Activated CD8-positive, alpha-beta memory T cell treated with anti-CD3 and anti-CD28 coated beads for 36 hours (primary cell): ENCODE measurements at regions not wholly inside any gene's neighbourhood (a gene's known extent, or its start where the extent isn't known, plus 50 kb on each side); places are given as distances from the start of the nearest gene placed in this dataset.
"Not testable (repeated sequence)": the region's sequence is repeated elsewhere in the genome, so short reads cannot be mapped to it uniquely, and the experiment has no call there.

Experiments used
- CTCF ChIA-PET: fragments of 350-600 bp; sonication (Branson Sonifier 250); formaldehyde crosslinking; loops from one replicate; lab custom pipeline; 2021; ENCODE audit warnings: antibody characterized with exemption; lab: Charles Lee
- POLR2A ChIA-PET: fragments of 350-600 bp; sonication (Branson Sonifier 250); formaldehyde crosslinking; loops from one replicate; lab custom pipeline; 2021; ENCODE audit warnings: antibody characterized with exemption; lab: Charles Lee

DNA sequence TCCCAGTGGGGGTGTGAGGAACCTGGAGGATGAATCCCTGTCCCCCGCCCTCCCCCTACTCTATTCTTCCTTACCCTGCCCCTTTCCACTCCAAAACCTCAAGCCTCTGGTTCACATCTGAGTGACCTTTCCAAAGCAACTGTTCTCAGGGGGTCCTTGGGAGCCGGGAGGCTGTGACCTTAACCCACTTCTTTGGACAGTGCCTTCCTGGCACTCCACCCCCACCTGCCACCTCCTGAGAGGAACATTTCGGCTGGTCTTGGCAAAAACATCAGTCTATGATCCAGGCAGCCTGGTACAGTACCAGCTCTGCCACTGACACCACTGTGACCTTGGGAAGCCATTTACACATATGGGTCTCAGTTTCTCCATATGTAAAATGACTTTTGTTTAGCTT is 121.7 kb downstream of the MRPL14 start:
- POLR2A ChIA-PET, result no interaction called here
- CTCF ChIA-PET, result interaction anchor here (0.6 kb wide), 2 partner anchors 97 to 236 kb away, joined by 3 read pairs; partner anchors contain the start of gene VEGFA

GRCh38 chr6:44004625-44005506 is 122.4 kb downstream of the MRPL14 start:
- CTCF ChIA-PET, result interaction anchor here (0.6 to 3.1 kb wide), 3 partner anchors 98 to 235 kb away, joined by 3 to 11 read pairs (median 3); partner anchors contain the start of gene VEGFA

GRCh38 chr6:44004136-44004535 is 123.1 kb downstream of the MRPL14 start:
- CTCF ChIA-PET, result interaction anchor here (3.1 kb wide), 1 partner anchor 234 kb away, joined by 11 read pairs; the partner anchor contains the start of gene VEGFA
- POLR2A ChIA-PET, result interaction anchor here (1.0 kb wide), 1 partner anchor 234 kb away, joined by 5 read pairs; the partner anchor contains the start of gene VEGFA

More at GRCh38 chr6:44004625-44005506, 122.4 kb downstream of the MRPL14 start:
- POLR2A ChIA-PET, result interaction anchor here (1.0 kb wide), 1 partner anchor 235 kb away, joined by 5 read pairs; the partner anchor contains the start of gene VEGFA

GRCh38 chr6:44003345-44004061 is 123.7 kb downstream of the MRPL14 start:
- ChIA-PET POLR2A (interaction anchor here (0.7 kb wide), 1 partner anchor 69 kb away, joined by 3 read pairs; no protein-coding TSS in a partner anchor), CTCF (interaction anchor here (3.1 kb wide), 1 partner anchor 233 kb away, joined by 11 read pairs; the partner anchor contains the start of gene VEGFA)

DNA sequence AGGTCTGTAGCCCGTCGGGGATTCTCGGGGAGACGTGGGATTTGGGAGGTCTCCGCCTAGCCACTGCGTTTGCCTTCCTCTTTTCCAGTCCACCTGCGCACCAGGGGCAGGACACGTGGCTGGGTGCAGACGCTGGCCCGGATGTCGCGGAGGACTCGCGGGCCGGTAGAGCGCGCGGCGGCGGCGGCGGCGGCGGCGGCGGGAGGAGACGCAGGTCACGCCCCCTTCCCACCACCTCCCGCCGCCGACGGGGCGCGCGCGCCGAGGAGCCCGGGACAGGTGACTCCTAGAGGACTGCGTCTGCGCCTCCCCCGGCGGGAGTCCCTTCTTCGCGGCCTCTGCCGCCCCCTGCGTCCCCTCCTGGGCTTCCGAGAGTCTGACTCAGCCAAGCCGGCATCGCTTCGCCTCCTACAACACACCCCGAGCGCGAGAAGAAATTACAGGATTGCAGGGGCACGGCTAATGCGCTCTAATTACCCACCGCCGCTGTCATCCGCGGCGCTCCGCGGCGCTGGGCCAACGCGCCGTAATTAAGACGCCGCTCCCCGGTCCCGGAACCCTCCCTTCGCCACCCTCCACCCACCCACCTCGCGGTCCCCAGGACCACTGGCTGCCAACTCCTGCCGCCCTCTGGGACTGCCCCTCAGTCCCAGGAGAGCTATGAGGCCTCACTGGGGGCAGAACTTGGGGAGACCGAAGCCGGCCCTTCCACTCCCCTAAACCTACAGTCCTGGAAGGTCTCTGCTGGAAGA is 124.5 kb downstream of the MRPL14 start:
- ChIA-PET CTCF (interaction anchor here (0.5 to 3.1 kb wide), 3 partner anchors 8 to 291 kb away, joined by 3 to 11 read pairs (median 5); partner anchors contain the start of gene VEGFA), POLR2A (interaction anchor here (0.7 to 1.2 kb wide), 2 partner anchors 70 to 233 kb away, joined by 3 read pairs; no protein-coding TSS in a partner anchor)

DNA sequence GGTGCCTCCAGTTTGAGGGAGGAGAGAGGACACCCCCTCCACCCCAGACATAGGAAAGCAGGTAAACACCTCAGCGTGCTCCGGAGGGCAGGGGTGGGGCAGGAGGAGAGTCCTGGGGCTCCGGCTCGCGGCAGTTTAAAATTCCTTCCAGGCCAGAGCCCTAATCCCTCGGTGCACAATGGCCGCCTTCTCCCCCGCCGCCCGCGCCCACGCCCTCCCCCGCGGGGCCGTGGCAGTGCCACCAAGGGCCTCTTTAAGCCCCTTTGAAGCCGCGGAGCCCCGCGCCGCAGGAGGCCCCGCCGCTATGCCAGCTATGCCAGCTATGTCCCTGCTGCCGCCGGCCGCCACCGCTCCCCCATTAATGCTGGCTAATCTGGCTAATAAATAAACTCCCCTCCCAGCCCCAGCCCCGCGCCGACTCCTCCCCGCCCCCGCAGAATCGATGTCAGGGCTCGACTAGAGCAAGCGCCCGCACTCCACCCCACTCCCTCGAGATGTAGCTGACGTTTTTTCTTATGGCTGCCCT is 125.1 kb downstream of the MRPL14 start:
- POLR2A ChIA-PET, result interaction anchor here (1.2 kb wide), 1 partner anchor 233 kb away, joined by 3 read pairs; no protein-coding TSS in a partner anchor
- CTCF ChIA-PET, result interaction anchor here (0.5 to 3.1 kb wide), 4 partner anchors 8 to 291 kb away, joined by 3 to 11 read pairs (median 4); partner anchors contain the start of gene VEGFA

DNA sequence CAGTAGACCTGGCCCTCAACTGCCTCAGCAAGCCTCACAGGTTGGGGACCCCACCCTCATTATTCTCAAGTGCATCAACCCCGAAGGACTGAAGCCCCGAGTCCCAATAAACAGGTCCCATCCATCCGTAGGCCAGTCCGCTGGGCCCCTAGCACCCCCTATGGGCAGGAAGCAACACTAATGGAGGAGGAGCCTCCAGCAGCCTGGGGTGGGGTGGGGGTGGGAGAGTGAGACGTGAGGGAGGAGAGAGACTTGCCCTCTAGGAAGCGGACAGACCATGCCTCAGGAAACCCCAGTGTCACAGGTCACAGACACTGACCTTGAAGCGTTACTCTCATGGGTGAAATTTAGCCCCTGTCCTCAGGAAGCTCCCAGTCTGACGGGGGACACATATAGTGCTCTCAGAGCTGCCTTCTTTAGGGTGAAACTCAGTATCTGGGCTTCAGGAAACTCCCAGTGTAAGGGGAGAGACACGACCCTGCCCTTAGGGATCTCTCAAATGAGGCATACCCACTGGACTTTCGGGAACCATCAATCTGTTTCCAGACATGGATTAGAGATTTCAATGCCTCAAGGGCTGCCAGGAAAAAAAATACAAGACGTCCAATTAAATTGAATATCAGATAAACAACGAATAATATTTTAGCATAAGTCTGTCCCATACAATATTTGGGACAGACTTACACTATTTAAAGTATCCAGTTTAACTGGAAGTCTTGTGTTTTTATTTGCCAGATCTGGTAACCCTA is 125.8 kb downstream of the MRPL14 start:
- ChIA-PET CTCF (interaction anchor here (1.2 to 3.1 kb wide), 4 partner anchors 9 to 231 kb away, joined by 3 to 11 read pairs (median 3); partner anchors contain the start of gene VEGFA), POLR2A (interaction anchor here (1.2 kb wide), 1 partner anchor 232 kb away, joined by 3 read pairs; no protein-coding TSS in a partner anchor)

- POLR2A ChIA-PET, result interaction anchor here (0.6 kb wide), 1 partner anchor 311 kb away, joined by 4 read pairs; no protein-coding TSS in a partner anchor
- CTCF ChIA-PET, result interaction anchor here (1.2 to 1.3 kb wide), 2 partner anchors 63 to 74 kb away, joined by 3 read pairs; no protein-coding TSS in a partner anchor
Observed at GRCh38 chr6:44000164-44000842, 126.9 kb downstream of the MRPL14 start.

GRCh38 chr6:43999628-44000027 is 127.6 kb downstream of the MRPL14 start:
- CTCF ChIA-PET, result interaction anchor here (1.2 kb wide), 1 partner anchor 75 kb away, joined by 3 read pairs; no protein-coding TSS in a partner anchor
- POLR2A ChIA-PET, result no interaction called here

DNA sequence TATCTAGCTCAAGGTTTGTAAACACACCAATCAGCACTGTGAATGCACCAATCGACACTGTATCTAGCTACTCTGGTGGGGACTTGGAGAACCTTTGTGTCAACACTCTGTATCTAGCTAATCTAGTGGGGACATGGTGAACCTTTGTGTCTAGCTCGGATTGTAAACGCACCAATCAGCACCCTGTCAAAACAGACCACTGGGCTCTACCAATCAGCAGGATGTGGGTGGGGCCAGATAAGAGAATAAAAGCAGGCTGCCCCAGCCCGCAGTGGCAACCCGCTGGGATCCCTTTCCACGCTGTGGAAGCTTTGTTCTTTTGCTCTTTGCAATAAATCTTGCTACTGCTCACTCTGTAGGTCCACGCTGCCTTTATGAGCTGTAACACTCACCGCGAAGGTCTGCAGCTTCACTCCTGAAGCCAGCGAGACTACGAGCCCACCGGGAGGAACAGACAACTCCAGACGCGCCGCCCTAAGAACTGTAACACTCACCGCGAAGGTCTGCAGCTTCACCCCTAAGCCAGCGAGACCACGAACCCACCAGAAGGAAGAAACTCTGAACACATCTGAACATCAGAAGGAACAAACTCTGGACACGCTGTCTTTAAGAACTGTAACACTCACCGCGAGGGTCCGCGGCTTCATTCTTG is 128.5 kb downstream of the MRPL14 start:
- CTCF ChIA-PET, POLR2A ChIA-PET: not testable (repeated sequence)

DNA sequence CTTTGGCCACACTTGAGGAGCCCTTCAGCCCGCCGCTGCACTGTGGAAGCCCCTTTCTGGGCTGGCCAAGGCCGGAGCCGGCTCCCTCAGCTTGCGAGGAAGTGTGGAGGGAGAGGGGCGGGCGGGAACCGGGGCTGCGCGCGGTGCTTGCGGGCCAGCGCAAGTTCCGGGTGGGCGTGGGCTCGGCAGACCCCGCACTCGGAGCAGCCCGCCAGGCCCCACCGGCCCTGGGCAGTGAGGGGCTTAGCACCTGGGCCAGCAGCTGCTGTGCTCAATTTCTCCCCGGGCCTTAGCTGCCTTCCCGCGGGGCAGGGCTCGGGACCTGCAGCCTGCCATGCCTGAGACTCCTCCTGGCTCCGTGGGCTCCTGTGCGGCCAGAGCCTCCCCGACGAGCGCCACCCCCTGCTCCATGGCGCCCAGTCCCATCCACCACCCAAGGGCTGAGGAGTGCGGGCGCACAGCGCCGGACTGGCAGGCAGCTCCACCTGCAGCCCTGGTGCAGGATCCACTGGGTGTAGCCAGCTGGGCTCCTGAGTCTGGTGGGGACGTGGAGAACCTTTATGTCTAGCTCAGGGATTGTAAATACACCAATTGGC is 129.2 kb downstream of the MRPL14 start:
- POLR2A ChIA-PET, CTCF ChIA-PET: not testable (repeated sequence)

DNA sequence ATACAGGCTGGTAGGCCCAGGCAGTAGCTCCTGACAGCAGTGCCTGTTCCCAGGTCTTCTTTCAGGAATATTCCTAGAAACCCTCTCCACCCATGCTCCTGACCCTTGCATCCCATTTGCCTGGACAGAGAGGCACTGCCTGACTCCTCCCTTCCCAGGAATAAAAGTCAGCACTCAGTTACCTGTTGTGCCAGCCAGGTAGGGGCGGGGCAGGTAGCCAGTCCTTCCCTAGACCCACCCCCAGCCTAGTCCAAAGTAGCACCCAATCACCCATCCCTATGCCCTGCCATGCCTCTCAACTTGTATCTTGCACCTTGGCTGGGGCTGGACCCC is 129.9 kb downstream of the MRPL14 start:
- POLR2A ChIA-PET, result no interaction called here
- CTCF ChIA-PET, result no interaction called here

GRCh38 chr6:43996618-43997344 is 130.5 kb downstream of the MRPL14 start:
- ChIA-PET CTCF (no interaction called here), POLR2A (no interaction called here)

DNA sequence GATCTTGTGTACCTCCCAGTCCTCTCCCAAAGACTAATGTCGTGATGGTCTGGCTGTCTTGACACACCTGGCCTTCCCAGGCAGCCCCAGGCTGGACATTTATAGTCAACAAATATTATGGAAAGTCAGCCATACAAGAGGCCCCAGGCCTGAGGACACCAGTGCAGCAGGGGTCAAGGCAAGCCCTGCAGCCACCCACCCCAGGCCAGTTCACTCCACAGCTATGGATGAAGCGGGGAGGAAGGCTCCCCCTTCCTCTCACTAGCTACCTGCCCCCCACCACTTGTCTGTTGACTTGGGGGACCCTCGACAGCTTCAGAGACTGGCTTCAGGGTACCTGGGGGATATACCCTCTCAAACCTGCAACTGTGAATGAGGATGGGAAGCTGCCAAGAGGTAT is 132.1 kb downstream of the MRPL14 start:
- POLR2A ChIA-PET, result no interaction called here
- CTCF ChIA-PET, result no interaction called here

DNA sequence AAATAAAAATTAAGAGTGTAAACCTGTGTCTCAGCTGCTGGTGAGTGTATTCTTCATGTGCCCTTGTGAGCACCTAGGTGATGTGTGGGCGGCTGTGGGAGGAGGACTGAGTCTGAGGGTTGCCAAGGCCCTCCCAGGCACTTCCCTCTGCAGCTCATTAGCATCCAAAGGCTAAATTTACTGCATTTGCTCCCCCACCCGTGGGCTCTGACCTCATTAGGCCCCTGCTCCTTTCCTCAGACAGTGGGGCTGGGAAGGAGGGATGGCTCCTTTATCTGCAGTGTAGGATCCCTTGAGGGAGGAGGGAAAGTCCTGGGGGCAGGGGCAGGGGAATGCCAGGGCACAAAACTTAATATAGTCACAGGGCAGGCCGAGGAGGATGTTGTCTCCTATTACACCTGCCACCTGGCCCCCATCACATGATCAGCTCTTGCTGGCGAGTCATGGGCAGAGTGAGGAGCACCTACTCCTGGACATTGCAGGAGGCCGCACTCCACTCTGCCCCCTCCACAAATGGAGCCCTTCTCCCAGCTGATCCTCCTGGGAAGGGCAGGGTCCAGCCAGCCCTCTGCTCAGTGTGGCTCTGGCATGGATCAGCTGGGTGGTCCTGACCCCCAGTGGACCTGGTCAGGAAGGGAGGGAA is 133.2 kb downstream of the MRPL14 start:
- ChIA-PET POLR2A (no interaction called here), CTCF (no interaction called here)
